ENCODE measurements at regions not wholly inside any gene's neighbourhood (a gene's known extent, or its start where the extent isn't known, plus 50 kb on each side); places are given as distances from the start of the nearest gene placed in this dataset.
A peak's percentile ranks its signal among the peaks of the same experiment; 100 is the strongest.
"Not testable (repeated sequence)": the region's sequence is repeated elsewhere in the genome, so short reads cannot be mapped to it uniquely, and the experiment has no call there.

DNA sequence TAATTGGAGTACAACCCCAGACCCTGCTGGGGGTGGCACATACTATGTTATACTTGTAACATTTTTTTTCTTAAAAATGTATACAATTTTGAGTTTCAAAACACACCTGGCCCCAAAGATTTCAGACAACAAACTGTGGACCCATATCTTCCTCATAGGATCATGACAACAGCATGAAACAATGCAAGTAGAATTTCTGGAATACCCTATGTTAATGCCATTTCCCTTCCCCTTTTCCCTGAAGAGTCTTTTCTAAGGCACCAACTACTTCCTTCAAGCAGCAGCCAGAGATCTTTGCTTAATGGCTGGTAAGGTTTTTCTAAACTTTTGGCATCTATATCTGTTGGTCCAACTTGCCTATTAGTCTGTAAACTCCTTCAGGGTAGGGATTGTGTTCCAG, 99.9 kb upstream of the SERBP1 start:
- ATAC-seq: no peak

DNA sequence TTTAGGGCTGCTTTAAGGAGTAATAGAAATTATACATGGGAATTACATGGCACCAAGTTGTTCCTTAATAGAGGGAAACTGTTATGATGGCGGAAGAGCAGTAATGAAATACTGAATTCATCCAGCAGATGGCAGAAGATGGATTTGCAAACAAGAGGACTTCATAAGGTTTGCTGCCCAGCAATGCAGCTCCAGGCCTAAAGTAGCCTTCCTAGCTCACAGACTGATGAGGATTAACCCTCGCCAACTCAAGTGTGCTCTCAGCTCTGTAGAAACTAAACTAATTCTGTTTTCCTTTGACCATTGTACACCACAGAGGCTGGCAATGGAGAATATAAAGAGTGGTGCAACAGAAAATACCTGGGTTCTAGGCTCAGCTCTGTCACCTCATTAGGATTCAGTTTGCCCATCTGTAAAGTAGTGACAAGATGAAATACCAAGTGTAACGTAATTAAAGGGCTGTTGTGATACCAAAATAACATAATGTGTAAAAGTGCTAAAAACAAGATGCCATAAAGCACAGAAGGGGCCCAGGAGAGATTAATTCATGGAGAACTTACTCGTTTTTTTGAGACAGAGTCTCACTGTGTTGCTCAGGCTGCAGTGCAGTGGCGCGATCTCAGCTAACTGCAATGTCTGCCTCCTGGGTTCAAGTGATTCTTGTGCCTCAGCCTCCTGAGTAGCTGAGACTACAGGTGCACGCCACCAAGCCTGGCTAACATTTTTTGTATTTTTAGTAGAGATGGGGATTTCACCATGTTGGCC, 102.4 kb upstream of the SERBP1 start:
- peak; percentile 53 for ATAC-seq

DNA sequence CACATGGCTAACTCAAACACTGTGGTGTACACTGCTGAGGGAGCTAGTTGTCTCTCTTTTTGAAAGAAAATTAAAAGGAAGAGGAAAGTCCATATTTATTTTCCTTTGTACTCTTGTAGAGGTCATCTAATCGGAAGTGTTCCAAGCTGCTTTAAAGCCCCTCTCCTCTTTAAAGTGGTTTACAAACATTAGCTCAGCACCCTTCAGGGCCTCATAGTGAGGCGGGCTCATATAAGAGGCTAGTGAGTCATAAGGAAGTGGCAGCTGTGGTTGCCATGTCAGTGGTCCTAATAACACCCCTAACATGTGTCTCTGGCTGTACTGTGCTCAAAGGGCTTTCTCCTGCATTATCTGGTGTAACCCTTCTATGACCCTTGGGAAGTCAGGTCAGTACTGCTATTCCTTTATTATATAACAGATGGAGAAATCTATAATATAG, 104.4 kb upstream of the SERBP1 start:
- no peak for ATAC-seq

DNA sequence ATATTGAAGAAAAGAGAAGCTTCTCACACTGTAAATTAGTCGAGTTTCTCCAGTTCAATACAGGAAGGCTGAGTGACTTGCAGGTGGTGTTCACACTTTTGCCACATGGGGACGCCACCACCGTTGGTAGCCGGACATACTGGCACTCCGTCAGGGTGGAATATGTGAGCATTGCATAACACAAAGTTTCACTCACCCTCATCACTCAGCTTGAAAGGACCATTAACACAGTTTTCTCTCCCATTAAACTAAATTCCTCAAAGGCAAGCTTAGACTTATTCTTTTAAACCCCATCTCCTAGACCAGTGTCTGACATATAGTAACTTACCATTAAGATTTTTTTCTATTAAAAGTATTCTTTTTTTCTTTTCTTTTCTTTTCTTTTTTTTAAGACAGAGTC, 105.3 kb upstream of the SERBP1 start:
- peak; percentile 86 for ATAC-seq

DNA sequence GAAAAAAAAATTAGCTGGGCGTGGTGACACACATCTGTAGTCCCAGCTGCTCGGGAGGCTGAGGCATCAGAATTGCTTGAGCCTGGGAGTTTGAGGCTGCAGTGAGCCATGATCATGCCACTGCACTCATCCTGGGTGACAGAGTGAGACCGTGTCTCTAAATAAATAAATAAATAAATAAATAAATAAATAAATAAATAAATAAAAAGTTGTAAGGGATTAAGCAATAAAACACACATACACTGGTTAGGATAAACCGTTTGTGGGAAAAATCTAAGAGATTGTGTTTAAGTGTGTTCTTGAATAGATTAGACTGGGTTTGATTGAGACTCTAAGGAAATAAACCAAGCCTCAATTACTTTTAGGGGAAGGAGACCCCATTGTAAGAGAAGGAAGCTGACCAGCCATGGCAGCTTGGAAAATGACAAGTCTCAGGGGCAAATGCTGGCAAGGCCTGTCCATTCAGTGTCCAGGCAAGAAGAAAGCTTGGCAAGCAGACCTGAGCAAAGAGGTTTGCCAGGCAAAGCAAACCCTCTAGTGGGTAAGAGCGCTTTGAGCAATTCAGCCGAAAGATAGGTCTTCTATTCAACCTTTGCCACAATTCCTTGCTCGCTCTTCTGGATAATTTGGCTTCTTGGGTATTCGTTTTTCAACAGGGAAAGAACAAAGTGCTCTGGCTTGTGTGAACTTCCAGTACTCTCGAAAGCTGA, 106.9 kb upstream of the SERBP1 start:
- no peak for ATAC-seq

DNA sequence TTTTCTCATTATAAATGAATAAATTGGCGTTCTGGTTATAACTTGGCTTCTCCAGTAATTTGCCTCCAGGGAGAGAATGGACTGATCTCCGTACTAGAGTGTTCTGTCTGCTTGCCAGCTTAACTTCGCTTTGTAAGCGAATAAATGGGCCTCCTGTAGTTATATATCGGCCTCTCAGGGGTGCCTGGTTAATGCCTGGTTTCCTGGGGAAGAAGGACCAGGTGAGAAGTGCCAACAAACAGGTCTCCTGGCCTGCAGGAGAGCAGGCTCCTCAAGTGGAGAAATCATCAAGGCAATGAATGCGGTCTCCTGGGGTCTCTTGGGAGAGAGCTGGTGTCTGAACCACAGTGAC, 107.4 kb upstream of the SERBP1 start:
- ATAC-seq: no peak

DNA sequence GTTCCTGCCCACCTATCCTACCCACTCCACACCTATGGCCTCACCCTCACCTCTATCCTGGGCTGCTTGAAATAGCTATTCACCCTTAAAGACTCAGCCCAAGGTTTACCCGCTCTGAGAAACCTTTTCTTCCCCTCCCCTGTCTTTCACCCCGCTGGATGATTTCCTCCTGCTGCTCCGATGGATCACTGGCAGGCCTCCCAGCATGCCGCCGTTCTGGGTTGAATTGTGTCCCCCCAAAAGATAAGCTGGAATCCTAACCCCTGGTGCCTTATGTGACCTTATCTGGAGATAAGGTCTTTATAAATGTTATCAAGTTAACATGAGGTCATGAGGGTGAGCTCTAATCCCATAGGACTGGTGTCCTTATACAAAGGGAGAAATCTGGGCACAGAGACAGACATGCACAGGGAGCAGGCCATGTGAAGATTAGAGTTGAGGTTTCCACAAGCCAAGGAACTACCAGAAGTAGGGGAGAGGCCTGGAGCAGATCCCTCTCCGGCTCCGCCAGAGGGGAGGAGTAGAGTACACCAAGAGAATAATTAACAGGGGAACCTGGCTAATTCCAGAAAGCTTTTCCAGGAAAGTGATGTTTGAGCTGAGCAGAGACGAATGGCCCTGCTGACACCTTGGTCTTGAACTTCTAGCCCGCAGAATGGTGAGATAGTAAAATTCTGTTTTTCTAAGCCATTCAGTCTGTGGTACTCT, 110.0 kb upstream of the SERBP1 start:
- no peak for ATAC-seq

DNA sequence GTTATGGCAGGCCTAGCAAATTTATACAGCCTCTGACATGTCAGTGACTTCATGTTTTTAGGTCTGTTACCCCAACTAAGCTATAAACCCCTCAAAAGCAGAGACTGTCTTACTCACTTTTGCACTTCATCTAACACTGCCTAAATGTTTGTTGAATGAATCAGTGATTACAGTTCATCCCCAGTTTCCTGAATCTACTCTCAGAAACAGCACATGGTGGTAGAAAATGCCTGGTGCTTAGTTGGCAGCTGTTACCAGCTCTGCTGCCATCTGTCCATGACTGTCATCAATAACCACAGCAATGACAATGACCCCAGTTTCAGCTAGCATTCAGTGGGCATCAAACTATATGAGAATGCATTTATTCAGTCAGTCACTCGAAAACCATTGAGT, 110.5 kb upstream of the SERBP1 start:
- ATAC-seq: no peak

DNA sequence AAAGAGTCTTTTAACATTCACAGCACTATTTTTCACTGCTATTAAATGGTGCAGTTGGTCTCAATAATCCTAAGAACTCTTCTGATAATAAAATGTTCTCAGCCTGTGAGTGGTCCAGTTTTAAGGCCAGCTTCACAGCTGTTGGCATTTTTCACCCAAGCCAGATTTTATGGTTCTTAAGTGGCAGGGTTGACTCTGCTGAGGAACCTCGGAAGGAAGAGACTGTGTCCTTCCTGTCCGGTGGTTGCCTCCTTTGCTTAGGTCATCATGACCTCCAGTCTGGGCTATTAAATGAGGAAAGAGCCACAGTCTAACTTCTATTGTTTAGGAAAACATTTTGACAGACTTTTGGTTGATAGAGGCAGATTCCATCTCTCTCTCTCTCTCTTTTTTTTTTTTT, 112.5 kb upstream of the SERBP1 start:
- no peak for ATAC-seq

DNA sequence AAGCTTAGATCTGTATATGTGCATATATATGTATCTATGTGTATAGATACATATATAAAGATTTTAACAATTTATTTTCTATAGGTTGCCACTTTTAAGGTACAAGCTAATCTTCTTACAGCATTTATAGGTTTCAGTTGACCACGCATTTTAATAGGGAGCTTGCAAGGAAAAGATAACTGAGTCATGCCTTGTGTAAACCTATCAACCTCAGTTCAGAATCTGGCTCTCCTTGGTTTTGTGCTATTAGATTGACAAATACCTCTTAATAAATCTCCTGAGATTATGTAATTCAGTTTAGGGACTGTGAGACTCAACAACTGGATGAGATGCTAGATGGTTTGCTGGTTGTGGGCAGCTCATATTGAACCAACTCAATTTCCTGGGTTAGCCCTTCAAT, 114.7 kb upstream of the SERBP1 start:
- no peak for ATAC-seq

DNA sequence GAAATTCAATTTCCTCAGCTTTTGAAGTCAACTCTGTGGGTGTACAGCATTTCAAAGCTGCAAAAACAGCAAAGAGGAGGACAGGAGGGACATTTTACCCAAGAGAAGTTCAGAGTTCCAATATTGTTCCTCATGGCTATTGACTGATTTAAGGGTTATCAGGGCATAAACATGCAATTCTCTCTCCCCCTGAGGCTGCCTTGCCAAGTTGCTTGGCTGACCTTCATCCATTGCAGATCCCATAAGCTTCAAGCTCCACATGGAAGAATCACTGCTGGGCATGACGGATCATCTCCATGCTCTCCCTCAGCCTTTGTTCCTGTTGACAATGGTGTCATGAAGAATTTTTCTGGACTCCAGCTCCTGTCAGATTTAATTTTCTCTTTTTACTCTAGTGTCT, 115.2 kb upstream of the SERBP1 start:
- ATAC-seq: no peak

DNA sequence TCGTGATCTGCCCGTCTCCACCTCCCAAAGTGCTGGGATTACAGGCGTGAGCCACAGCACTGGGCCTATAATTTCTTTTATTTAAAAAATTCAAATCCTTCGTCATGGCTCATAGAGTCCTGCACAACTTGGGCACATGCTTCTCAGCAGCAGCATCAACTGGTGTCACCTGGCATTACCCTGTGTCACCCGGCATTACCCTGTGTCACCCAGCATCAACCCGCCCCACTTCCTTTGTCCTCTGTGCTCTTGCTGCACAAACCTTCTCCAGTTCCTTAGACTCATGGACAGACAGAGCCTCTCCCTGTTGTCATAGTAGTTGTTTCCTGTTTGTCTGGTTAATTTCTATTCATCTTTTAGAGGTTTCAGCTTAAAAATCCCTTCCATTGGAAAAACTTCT, 121.2 kb upstream of the SERBP1 start:
- peak; percentile 88 for ATAC-seq

DNA sequence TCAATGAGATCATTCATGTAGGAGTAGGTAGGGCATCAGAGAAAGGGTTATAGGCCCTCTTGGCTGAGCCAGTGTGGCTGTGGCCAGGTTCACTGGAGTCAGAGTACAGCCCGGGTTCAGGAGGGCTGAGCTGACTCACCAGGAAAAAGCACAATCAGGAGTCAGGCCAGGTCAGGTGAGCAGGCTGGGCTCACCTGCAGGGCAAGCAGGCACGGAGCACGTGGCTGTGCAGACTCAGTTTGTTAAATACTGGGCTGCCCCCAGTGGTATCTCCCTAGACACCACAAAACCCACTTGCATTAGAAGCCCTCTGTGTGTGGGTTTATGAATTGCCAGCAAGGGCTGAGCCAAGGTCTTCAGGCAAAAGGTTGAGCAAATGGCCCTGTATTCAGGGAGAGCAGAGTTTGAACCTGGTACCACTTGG, 122.1 kb upstream of the SERBP1 start:
- ATAC-seq: peak; percentile 91

DNA sequence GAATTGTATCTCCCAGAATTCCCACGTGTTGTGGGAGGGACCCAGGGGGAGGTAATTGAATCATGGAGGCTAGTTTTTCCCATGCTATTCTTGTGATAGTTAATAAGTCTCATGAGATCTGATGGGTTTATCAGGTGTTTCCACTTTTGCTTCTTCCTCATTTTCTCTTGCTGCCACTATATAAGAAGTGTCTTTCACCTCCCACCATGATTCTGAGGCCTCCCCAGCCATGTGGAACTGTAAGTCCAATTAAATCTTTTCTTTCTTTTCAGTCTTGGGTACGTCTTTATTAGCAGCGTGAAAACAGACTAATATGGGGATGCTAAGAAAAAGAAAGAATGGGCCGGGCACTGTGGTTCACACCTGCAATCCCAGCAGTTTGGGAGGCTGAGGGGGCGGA, 124.0 kb upstream of the SERBP1 start:
- ATAC-seq: not testable (repeated sequence)

DNA sequence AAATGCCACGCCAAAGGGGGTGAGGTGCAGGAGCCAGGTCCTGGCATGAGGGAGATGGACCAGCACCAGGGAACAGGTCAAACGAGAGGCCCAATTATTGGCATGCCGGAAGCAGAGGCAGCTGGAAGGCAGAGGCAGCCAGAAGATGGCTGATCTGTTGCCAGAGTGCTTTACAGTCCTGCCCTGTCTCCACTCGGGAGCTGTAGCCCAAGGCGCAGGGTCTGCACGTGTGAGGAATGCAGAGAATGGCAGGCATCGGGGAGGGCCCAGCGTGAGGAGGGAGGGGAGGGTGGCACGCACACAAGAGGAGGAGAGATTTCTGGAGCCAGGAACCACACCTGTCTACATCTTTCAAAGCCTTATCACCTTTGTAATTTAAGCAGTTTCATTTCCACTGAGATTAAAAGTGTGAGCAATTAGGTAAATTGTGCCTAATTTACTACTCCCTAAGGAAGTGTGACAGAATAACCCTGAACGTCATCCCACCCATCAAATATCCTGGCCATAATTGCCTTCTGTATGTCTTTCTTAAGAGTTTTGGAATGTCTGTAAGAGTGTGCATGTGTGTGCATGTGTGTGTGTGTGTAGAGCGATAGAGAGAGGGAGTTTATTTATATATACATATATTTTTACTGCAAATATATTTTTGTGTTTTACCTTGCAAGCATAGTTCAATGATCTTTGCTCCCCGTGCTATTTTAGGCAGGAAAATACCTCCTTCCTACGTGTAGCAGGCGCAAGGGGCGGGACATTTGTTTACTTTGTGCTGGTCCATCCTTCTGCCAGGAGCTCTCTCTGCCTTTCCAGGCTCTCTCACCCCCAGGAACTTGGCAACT, 125.5 kb upstream of the SERBP1 start:
- peak; percentile 36 for ATAC-seq

DNA sequence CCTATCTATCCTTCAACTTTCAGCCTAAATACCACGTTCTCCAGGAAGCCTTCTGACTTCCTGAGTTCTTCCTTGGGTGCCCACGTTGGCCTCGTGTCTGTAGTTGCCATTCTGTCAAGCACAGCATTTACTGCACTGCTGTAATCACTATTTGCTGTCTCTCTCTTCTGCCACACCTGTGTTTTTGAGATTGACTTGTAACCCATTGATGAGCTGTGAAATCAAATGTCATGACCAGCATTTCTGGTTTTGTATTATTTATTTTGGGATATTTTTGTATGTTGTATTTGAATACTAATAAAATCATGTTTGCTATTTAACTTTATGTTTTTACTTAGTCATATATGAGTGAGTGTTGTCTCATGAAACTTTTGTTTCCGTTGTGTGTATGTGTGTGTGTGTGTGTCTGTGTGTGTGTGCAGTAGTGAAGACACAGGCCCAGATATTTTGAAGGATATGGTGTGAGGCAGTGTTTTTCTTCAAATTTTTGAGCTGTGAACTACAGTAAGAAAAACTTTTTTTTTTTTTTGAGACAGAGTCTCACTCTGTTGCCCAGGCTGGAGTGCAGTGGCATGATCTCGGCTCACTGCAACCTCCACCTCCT, 126.2 kb upstream of the SERBP1 start:
- ATAC-seq: no peak

DNA sequence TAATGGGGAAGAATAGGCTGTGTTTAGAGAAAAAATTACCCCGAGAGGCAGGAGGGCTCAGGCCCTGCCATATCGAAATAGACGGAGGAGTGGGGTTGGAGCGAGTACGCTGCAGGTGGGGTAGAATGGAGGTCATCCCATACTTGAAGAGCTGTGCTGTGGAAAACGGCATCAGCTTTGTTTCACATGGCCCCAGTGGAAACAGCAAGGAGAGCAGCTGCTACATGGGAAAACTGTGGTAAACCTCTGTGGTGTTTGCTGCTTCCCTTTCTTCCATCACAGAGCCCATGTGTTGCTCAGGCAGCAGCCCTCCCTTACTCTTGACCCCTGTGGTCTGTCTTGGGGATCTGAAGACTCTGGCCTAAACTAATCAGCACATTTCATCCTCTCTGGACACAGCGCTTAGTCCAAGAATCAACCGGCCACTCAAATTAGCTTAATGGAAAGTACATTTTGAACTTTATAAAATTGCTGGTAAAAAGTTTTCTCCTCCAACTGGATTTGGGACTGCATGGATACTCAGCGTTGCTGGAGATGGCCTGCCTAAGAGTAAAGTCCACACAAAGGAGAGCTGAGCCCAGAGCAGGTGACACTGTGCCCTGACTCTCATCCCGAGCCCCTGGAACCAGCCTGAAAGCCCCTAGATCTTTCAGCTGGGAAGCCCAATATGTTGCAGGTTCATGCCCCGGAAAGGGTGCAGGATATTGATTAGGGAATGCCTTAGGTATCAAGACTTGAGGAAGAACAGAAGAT, 127.1 kb upstream of the GADD45A start:
- ATAC-seq: no peak

DNA sequence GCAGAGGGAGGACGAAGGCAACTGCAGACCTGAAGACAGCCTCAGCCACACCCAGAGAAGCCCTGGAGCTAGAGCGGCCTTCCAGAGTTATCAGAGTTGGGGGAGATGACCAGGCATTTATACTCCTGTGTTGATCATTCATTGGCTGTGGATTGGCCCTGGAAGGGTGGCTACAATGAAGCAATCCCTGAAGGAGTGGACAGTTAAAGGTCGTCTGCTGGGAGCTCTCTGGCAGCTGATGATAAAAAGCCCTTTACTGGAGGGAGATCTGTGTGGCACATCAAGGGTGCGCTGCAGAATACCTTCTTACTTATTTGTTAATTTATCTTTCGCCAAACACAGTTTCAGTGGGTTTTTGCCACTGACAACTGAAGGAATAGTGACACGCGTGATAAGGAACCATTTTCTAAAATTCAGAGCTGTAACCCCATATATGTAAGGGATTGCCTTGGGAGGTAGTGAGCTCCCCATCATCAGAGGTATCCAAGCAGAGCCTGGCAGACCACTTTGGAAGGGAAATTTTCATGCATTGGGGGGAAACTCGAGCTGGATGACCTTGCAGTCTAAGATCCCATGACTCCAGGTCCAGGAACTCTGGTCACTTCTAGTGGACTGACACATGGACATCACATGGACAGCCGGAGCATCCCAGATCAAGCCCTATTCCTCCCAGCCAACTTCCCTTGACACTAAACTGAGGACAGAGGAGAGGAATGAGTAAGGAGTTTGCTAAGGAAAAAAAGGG, 126.4 kb upstream of the GADD45A start:
- no peak for ATAC-seq

DNA sequence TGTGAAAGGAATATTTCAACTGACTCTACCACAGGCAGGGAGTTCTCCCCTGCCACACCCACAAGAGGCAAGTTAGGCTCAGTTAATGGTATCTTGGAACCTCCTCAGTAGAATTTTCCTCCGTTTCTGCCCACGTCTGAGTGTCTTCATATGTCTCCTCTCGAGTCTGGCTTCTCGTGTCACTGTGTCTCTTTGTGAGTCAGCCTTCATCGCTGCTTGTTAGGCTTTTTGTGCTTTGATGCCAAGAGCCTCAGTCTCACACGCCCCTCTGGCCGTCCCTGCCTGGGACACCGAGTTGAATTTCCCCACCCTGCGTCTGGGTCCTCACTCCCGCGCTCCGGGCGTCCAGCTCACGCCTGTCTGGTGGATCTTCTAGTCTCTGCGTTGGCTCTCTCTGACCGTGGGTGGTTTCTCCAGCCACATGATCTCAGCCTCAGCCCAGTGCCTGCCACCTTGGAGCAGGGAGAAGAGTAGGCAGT, 125.7 kb upstream of the GADD45A start:
- peak; percentile 17 for ATAC-seq

DNA sequence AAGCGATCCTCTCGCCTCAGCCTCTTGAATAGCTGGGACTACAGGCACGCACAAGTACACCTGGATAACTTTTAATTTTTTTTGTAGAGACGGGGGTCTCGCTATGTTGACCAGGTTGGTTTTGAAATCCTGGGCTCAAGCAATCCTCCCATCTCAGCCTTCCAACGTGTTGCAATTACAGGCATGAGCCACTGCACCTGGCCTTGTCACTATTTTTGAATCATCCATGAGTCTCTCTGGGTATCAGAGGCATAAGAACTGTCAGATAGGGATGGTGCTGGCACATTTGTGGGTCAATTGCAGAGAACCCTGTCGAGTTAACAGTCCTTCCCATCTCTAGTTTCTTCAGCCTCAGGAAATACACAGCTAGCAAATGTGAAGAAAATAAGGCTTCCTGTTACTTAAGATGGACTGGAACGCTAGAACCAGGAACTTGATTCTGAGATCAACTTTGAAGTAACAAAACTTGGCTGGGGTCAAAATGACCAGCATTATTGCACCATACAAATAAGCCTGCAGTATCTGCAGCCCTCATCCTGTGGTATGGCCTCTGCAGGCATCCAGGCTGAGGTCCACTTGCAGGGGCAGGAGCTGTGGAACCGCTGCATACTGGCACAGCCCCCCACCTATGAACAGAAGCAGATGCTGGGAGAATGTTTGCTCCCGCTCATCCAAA, 124.3 kb upstream of the GADD45A start:
- no peak for ATAC-seq
